ENCODE measurements at regions not wholly inside any gene's neighbourhood (a gene's known extent, or its start where the extent isn't known, plus 50 kb on each side); places are given as distances from the start of the nearest gene placed in this dataset.

DNA sequence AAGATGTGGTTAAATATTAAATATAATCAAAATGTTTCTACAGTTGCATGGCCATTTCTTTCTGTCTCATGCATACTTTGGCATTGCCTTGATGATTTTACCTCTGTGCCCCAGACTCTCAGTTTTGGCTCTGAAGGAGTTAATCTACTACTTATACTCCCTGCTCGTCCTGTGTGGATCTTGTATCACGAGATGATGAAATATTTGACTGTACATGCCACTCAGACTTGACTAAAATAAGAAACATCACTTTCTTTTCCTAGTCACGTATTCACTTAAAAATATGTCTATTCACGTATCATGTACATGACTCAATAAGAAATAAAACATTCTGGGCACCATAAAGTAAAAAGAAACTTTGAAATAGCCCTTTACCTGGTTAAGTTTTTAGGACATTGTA lies 397.7 kb downstream of the RFPL4B start (continued):
- TF ChIP-seq, protein P1, sequence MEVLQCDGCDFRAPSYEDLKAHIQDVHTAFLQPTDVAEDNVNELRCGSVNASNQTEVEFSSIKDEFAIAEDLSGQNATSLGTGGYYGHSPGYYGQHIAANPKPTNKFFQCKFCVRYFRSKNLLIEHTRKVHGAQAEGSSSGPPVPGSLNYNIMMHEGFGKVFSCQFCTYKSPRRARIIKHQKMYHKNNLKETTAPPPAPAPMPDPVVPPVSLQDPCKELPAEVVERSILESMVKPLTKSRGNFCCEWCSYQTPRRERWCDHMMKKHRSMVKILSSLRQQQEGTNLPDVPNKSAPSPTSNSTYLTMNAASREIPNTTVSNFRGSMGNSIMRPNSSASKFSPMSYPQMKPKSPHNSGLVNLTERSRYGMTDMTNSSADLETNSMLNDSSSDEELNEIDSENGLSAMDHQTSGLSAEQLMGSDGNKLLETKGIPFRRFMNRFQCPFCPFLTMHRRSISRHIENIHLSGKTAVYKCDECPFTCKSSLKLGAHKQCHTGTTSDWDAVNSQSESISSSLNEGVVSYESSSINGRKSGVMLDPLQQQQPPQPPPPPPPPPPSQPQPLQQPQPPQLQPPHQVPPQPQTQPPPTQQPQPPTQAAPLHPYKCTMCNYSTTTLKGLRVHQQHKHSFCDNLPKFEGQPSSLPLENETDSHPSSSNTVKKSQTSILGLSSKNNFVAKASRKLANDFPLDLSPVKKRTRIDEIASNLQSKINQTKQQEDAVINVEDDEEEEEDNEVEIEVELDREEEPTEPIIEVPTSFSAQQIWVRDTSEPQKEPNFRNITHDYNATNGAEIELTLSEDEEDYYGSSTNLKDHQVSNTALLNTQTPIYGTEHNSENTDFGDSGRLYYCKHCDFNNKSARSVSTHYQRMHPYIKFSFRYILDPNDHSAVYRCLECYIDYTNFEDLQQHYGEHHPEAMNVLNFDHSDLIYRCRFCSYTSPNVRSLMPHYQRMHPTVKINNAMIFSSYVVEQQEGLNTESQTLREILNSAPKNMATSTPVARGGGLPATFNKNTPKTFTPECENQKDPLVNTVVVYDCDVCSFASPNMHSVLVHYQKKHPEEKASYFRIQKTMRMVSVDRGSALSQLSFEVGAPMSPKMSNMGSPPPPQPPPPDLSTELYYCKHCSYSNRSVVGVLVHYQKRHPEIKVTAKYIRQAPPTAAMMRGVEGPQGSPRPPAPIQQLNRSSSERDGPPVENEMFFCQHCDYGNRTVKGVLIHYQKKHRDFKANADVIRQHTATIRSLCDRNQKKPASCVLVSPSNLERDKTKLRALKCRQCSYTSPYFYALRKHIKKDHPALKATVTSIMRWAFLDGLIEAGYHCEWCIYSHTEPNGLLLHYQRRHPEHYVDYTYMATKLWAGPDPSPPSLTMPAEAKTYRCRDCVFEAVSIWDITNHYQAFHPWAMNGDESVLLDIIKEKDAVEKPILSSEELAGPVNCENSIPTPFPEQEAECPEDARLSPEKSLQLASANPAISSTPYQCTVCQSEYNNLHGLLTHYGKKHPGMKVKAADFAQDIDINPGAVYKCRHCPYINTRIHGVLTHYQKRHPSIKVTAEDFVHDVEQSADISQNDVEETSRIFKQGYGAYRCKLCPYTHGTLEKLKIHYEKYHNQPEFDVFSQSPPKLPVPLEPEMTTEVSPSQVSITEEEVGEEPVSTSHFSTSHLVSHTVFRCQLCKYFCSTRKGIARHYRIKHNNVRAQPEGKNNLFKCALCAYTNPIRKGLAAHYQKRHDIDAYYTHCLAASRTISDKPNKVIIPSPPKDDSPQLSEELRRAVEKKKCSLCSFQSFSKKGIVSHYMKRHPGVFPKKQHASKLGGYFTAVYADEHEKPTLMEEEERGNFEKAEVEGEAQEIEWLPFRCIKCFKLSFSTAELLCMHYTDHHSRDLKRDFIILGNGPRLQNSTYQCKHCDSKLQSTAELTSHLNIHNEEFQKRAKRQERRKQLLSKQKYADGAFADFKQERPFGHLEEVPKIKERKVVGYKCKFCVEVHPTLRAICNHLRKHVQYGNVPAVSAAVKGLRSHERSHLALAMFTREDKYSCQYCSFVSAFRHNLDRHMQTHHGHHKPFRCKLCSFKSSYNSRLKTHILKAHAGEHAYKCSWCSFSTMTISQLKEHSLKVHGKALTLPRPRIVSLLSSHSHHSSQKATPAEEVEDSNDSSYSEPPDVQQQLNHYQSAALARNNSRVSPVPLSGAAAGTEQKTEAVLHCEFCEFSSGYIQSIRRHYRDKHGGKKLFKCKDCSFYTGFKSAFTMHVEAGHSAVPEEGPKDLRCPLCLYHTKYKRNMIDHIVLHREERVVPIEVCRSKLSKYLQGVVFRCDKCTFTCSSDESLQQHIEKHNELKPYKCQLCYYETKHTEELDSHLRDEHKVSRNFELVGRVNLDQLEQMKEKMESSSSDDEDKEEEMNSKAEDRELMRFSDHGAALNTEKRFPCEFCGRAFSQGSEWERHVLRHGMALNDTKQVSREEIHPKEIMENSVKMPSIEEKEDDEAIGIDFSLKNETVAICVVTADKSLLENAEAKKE (CRISPR knock-in tag; IDR thresholded peaks at IDR 0.05) = no peak
- TF ChIP-seq CREB1 (CRISPR knock-in tag; IDR thresholded peaks at IDR 0.05; ENCODE audit: low read depth) = no peak

DNA sequence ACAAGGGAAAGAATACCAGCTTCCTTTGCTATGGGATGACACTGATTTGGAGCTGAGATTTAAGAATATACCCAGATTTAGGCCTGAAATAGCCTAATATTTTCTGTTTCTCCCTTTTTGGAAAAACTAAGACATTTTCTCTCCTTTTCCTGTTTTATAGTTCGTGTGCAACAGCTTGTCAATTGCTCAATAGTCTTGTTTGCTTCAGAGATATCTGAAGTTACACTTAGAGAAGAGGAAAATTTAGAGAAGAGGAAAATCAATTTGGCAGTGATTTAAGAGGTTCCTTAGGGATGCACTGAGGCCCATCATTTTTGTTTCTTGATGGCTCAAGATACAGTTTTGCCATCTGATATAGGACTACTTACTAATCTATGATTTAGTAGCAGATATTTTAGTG lies 398.6 kb downstream of the RFPL4B start:
- H3K4me1 ChIP-seq (ENCODE audit: insufficient read depth) = peaks cover 19% of the 10 kb centered on the region
- no peaks in the 10 kb centered on the region for H3K27me3 ChIP-seq (ENCODE audit: insufficient read depth)
- no peaks in the 10 kb centered on the region for H3K36me3 ChIP-seq (ENCODE audit: insufficient read depth)
- H2AFZ ChIP-seq = no peak overlapping the region
- H3K4me1 Mint-ChIP-seq = peaks cover 34% of the 10 kb centered on the region
- DNase-seq (ENCODE audit: low spot score) = no peak
- H3K9me2 ChIP-seq (ENCODE audit: insufficient read depth) = no peaks in the 10 kb centered on the region
- no peaks in the 10 kb centered on the region for H3K9me3 Mint-ChIP-seq
- no peak overlapping the region for H3K27ac ChIP-seq (ENCODE audit: low read depth)
- no peak for ATAC-seq
- no peaks in the 10 kb centered on the region for H3K27me3 Mint-ChIP-seq (ENCODE audit: insufficient read depth, low read depth, poor library complexity)
- H3K36me3 Mint-ChIP-seq (ENCODE audit: low read depth) = no peaks in the 10 kb centered on the region
- no peak overlapping the region for H3K4me3 Mint-ChIP-seq
- no peaks in the 10 kb centered on the region for H3F3A ChIP-seq (replicated peaks; ENCODE audit: low read depth)
- no peak overlapping the region for H3K4me2 ChIP-seq
- no peak overlapping the region; the same call in 1 of the 2 replicates for H3K27ac Mint-ChIP-seq
- H3K79me2 ChIP-seq (replicated peaks; ENCODE audit: insufficient read depth) = no peaks in the 10 kb centered on the region
- H3K4me3 ChIP-seq = no peak overlapping the region
- no peaks in the 10 kb centered on the region for H4K20me1 ChIP-seq (replicated peaks; ENCODE audit: insufficient read depth)
- TF ChIP-seq, protein P2, sequence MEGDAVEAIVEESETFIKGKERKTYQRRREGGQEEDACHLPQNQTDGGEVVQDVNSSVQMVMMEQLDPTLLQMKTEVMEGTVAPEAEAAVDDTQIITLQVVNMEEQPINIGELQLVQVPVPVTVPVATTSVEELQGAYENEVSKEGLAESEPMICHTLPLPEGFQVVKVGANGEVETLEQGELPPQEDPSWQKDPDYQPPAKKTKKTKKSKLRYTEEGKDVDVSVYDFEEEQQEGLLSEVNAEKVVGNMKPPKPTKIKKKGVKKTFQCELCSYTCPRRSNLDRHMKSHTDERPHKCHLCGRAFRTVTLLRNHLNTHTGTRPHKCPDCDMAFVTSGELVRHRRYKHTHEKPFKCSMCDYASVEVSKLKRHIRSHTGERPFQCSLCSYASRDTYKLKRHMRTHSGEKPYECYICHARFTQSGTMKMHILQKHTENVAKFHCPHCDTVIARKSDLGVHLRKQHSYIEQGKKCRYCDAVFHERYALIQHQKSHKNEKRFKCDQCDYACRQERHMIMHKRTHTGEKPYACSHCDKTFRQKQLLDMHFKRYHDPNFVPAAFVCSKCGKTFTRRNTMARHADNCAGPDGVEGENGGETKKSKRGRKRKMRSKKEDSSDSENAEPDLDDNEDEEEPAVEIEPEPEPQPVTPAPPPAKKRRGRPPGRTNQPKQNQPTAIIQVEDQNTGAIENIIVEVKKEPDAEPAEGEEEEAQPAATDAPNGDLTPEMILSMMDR (conservative IDR thresholded peaks at IDR 0.05; ENCODE audit: low read depth in 2 of 2) = no peak
- no peak for TF ChIP-seq CREB1 (CRISPR knock-in tag; IDR thresholded peaks at IDR 0.05; ENCODE audit: low read depth)
- no peak for TF ChIP-seq POLR2AphosphoS5 (IDR thresholded peaks at IDR 0.05; ENCODE audit: low read depth)
- TF ChIP-seq, protein P1 (CRISPR knock-in tag; IDR thresholded peaks at IDR 0.05) = no peak
